IMR-90 (cell line): ENCODE measurements at regions not wholly inside any gene's neighbourhood (a gene's known extent, or its start where the extent isn't known, plus 50 kb on each side); places are given as distances from the start of the nearest gene placed in this dataset.

Source experiments
- BHLHE40 ChIP-seq: fragments of 150-350 bp; IDR thresholded peaks from 2 replicates; pipeline ENCODE4 v1.6.1; 2016; ENCODE audit warnings: mild to moderate bottlenecking, low read depth, low read length
- CEBPB ChIP-seq: IDR thresholded peaks from 2 replicates; pipeline ENCODE4 v1.6.1; 2012; ENCODE audit warnings: low read depth, low read length, improper control_type of control experiment
- CHD1 ChIP-seq: IDR thresholded peaks from 2 replicates; pipeline ENCODE4 v1.6.1; 2012; ENCODE audit warnings: low read depth, low read length, improper control_type of control experiment
- CTCF ChIP-seq: conservative IDR thresholded peaks from 2 replicates; pipeline ENCODE4 v1.5.1; 2012; ENCODE audit warnings: mild to moderate bottlenecking, low read depth, low read length, improper control_type of control experiment
- FOS ChIP-seq: fragments of 150-350 bp; IDR thresholded peaks from 2 replicates; pipeline ENCODE4 v1.6.1; 2016; ENCODE audit warnings: low read depth, low read length
- MAFK ChIP-seq: IDR thresholded peaks from 2 replicates; pipeline ENCODE4 v1.6.1; 2012; ENCODE audit warnings: low read depth, low read length, improper control_type of control experiment
- MAZ ChIP-seq: IDR thresholded peaks from 2 replicates; pipeline ENCODE4 v1.6.1; 2012; ENCODE audit warnings: low read depth, mild to moderate bottlenecking, low read length, improper control_type of control experiment, moderate library complexity, borderline replicate concordance
- MXI1 ChIP-seq: IDR thresholded peaks from 2 replicates; pipeline ENCODE4 v1.6.1; 2012; ENCODE audit warnings: low read depth, mild to moderate bottlenecking, low read length, moderate library complexity, borderline replicate concordance
- POLR2A ChIP-seq: IDR thresholded peaks from 2 replicates; pipeline ENCODE4 v1.6.1; 2012; ENCODE audit warnings: mild to moderate bottlenecking, low read depth, low read length
- RAD21 ChIP-seq: IDR thresholded peaks from 2 replicates; pipeline ENCODE4 v1.6.1; 2012; ENCODE audit warnings: low read length, improper control_type of control experiment
- RCOR1 ChIP-seq: IDR thresholded peaks from 2 replicates; pipeline ENCODE4 v1.6.1; 2012; ENCODE audit warnings: mild to moderate bottlenecking, low read length, improper control_type of control experiment; ENCODE audit not compliant: insufficient replicate concordance
- SMC3 ChIP-seq: fragments of 150-350 bp; IDR thresholded peaks from 2 replicates; pipeline ENCODE4 v1.6.1; 2016; ENCODE audit warnings: low read depth, mild to moderate bottlenecking, antibody characterized with exemption, low read length, moderate library complexity
- USF2 ChIP-seq: fragments of 150-350 bp; IDR thresholded peaks from 2 replicates; pipeline ENCODE4 v1.6.1; 2017; ENCODE audit warnings: mild to moderate bottlenecking, antibody characterized with exemption, low read length, low read depth
- TF ChIP-seq, protein P1 (sequence below): fragments of 150-350 bp; IDR thresholded peaks from 2 replicates; pipeline ENCODE4 v1.6.1; 2016; ENCODE audit warnings: low read depth, mild to moderate bottlenecking, low read length, moderate library complexity, borderline replicate concordance

GRCh38 chr7:41571573-41571972 is 131.3 kb downstream of the INHBA start:
- TF ChIP-seq CTCF (no peak), MXI1 (no peak), MAFK (no peak), POLR2A (no peak), BHLHE40 (no peak), USF2 (no peak), SMC3 (no peak), RCOR1 (no peak), CHD1 (no peak), RAD21 (no peak), CEBPB (peak; percentile 44; the same call in 1 of the 2 replicates), FOS (no peak), MAZ (no peak)
- TF ChIP-seq, protein P1, sequence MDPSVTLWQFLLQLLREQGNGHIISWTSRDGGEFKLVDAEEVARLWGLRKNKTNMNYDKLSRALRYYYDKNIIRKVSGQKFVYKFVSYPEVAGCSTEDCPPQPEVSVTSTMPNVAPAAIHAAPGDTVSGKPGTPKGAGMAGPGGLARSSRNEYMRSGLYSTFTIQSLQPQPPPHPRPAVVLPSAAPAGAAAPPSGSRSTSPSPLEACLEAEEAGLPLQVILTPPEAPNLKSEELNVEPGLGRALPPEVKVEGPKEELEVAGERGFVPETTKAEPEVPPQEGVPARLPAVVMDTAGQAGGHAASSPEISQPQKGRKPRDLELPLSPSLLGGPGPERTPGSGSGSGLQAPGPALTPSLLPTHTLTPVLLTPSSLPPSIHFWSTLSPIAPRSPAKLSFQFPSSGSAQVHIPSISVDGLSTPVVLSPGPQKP, result no peak
